KOPT-K1 (cell line): ENCODE measurements at regions not wholly inside any gene's neighbourhood (a gene's known extent, or its start where the extent isn't known, plus 50 kb on each side); places are given as distances from the start of the nearest gene placed in this dataset.

ENCODE experiments used
- H3K27ac ChIP-seq: fragments of 200-600 bp; sonication (generic); 2 replicates; pipeline ENCODE4 v1.5.1; 2016; ENCODE audit warnings: antibody characterized with exemption, mild to moderate bottlenecking, low read depth, low read length; ENCODE audit not compliant: poor library complexity, severe bottlenecking
- H3K36me3 ChIP-seq: fragments of 200-600 bp; sonication (generic); 2 replicates; pipeline ENCODE4 v1.5.1; 2017; ENCODE audit warnings: antibody characterized with exemption, mild to moderate bottlenecking, low read length, moderate library complexity; ENCODE audit not compliant: insufficient read depth
- H3K9me3 ChIP-seq: fragments of 200-600 bp; sonication (generic); 2 replicates; pipeline ENCODE4 v1.5.1; 2017; ENCODE audit warnings: antibody characterized with exemption, low read length, mild to moderate bottlenecking; ENCODE audit not compliant: insufficient read depth, poor library complexity, severe bottlenecking

DNA sequence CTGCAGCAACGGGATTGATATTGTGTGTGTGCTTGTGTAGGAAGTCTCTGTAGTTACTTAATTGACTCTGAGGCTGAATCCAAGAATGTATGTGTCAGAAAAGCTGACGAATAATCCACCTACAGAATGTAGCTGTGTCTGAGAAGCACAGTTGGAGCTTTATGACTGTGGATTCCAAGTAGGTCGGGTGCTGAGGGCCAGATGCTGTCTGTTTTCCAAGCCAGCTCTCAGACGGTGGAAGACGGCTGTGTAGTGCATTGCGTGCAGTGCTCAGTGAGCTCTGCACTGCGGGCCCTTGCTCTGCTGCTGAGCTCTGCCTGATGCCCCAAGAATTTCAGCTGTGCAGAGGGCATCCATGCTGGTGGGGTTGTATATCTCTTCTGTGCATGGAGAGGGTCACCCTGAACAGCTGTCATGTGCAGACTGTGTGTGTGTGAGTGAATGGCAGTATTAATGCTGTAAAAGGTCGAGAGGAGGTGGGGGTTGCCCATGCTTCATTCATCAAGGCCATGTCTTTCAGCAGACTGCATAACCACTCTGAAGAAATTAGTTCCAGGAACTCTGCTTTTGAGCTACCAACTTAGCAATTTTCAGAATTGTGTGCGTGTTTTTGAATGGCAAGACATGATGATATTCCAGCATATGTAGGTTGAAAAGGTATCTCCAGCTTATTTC is 154.1 kb upstream of the USP9Y start:
- H3K36me3 ChIP-seq: no peaks in the 10 kb centered on the region
- no peak overlapping the region for H3K27ac ChIP-seq
- H3K9me3 ChIP-seq: no peaks in the 10 kb centered on the region

DNA sequence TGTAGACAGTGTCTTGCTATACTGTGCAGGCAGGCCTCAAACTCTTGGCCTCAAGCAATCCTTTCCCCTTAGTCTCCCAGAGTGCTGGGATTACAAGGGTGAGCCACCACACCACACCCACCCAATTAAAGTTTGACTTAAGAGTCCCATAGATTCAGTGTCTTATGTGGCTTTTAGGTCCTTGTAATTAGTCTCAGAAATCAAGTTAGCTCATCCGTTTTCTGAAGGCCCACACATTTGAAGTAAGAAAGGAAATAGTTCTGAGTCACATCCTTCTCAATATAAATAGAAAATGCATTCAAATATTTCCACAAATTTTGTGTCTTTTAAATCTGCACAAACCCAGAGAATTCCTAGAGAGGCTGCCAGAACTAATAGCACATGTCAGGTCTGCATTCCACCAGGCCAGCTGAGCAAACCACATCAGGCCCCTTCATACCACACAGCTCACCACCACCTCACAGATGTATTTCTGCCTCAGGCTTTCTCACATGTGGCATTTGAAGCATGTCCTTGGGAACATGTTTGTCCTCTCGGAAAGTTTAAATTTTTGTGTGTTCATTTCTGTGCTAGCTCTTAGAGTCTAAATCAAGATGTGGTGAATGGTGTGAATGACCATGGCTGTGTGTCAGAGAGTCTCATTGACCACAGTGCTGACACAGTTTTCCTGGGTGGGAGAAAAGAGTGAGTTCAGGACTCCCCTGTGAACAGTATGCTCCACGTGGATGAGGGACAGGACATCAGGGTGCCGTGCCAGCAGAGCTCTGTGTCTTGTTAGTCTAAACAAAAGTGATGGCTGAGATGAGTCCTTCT is 148.4 kb upstream of the USP9Y start:
- Histone ChIP-seq H3K27ac (peak overlapping the region; percentile 31), H3K9me3 (no peaks in the 10 kb centered on the region), H3K36me3 (no peaks in the 10 kb centered on the region)

DNA sequence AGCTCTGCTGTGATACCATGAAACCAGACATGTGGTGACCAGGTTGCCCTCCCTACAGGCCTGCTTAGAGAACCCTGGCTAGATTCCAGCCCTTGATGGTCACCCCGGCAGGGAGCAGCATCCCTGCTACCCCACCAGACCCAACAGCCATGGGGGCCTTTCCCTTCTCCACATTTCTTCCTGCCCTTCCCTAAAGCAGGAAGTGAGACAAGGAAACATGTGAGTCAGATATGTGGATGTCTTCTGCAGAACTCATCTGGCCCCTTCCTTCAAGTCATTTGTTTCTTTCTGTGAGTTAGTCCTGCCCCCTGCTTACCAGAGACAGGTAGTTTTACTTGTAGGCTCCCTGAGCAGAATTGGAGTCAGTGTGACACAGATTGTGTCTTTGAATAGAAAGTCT is 147.1 kb upstream of the USP9Y start:
- Histone ChIP-seq H3K36me3 (no peaks in the 10 kb centered on the region), H3K27ac (no peak overlapping the region), H3K9me3 (no peaks in the 10 kb centered on the region)

DNA sequence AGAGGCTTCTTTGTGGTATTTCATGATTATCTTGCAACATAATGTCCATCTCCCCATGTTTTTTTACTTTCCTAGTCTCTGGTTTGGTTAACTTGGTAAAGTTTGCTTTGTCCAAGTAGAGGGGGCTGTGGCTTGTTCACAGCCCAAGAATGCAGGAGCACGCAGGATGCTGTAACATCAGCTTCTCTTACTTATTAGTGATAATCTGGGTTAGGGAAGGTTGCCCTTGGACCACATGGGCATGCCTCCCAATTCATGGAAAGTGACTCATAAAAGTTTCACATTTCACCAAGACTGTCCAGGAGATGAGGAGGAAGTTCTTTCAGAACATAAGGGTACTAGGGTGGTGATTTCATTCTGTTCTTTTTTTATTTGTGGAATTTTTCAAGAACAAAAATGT is 146.0 kb upstream of the USP9Y start:
- Histone ChIP-seq H3K27ac (no peak overlapping the region), H3K9me3 (no peaks in the 10 kb centered on the region), H3K36me3 (no peaks in the 10 kb centered on the region)

DNA sequence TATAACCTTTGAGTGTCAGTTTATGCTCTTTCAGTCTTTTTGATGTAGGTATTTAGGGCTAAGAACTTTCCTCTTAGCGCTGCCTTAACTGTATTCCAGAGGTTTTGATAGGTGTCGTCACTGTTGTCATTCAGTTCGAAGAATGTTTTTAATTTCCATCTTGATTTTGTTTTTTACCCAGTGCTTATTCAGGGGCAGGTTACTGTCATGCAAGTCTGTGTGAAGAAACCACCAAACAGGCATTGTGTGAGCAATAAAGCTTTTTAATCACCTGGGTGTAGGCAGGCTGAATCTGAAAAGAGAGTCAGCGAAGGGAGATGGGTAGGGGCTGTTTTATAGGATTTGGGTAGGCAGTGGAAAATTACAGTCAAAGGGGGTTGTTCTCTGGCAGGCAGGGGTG is 142.0 kb upstream of the USP9Y start:
- Histone ChIP-seq H3K36me3 (no peaks in the 10 kb centered on the region), H3K9me3 (no peaks in the 10 kb centered on the region), H3K27ac (no peak overlapping the region)

DNA sequence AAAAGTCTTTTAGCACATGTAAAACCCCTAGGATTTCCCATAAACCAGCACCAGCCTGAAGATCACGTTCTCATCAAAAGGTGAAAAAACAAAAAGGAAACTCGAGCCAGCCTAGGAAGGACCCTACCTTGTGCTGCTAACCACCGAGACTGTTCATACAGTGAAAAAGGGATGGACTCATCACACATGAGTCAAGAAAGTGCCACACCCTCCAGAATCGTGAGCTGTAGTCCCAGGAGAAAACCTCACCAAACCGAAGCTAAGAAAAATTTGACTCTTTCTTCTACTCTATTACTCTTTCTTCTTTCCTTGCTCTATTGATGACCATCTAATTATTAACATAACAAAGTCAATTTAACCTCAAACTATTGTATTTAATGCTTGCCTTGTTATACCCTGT is 124.8 kb upstream of the USP9Y start:
- H3K36me3 ChIP-seq: no peaks in the 10 kb centered on the region
- H3K27ac ChIP-seq: no peak overlapping the region
- H3K9me3 ChIP-seq: no peaks in the 10 kb centered on the region

DNA sequence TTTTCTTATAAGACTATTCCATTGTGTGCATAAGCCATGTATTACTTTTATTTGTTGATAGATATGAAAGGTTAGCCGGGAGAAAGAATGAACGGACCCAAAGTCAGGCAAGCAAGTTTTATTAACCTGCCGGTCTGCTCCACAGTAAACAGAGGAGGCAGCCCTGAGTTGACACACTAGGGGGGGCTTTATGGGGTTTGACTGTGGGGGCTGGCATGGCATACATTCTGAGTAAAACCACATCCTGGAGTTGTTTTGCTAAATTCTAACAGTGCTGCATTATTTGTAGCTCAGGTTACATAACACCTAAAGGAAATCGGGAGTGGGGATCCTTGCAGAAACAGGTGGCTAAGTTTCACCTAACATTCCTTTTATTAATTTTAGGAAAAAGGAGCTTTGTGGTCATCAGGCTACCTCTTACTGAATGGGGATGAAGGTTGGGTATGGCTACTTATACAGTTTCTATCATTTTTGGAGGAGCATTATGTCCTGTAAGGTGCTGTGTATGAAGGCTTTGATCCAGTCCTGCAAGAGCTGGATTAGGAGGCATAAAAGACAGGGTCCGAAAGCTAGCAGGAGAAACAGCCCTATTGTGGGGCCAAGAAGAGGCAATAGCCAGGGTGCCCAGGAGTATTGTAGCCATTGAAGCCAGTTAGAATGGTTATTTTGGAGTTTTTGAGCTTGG is 107.4 kb upstream of the USP9Y start:
- Histone ChIP-seq H3K9me3 (peaks cover 40% of the 10 kb centered on the region), H3K36me3 (no peaks in the 10 kb centered on the region), H3K27ac (peak overlapping the region; percentile 98)

DNA sequence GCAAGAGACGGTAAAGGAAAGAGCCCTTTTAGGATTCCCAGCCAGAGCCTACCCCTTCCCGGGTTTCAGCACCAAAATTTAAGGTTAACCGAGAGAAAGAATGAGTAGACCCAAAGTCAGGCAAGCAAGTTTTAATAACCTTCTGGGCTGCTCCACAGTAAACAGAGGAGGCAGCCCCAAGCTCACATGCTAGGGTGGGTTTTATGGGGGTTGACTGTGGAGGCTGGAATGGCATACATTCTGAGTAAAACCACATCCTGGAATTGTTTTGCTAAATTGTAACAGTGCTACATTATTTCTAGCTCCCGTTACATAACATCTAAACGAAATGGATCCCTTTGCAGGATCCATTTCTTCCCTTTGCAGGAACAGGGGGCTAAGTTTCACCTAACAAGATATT is 102.2 kb upstream of the USP9Y start:
- peak overlapping the region; percentile 98 for H3K27ac ChIP-seq
- peaks cover 38% of the 10 kb centered on the region for H3K9me3 ChIP-seq

DNA sequence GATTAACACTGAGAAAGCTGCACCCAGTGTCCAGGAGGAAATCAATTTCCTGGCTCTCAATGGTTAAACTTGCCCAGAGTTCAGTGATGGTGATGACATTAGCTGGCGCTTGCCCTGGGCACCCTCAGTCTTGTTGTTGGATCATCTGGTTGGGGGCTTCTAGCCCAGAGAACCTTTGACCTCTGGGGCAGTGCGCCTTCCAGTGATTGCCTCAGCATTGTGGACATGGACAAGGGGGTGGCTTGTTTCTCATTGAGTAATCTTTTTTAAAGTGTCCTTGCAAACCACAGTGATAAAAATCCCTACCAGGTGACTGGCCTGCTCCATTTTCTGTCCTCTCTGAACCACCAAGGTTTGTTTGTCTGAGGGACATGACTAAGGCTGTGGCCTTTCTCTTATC is 95.6 kb upstream of the USP9Y start:
- H3K9me3 ChIP-seq: peaks cover 3% of the 10 kb centered on the region
- no peaks in the 10 kb centered on the region for H3K36me3 ChIP-seq
- H3K27ac ChIP-seq: no peak overlapping the region

More for the DNA sequence above, 102.2 kb upstream of the USP9Y start:
- no peaks in the 10 kb centered on the region for H3K36me3 ChIP-seq

DNA sequence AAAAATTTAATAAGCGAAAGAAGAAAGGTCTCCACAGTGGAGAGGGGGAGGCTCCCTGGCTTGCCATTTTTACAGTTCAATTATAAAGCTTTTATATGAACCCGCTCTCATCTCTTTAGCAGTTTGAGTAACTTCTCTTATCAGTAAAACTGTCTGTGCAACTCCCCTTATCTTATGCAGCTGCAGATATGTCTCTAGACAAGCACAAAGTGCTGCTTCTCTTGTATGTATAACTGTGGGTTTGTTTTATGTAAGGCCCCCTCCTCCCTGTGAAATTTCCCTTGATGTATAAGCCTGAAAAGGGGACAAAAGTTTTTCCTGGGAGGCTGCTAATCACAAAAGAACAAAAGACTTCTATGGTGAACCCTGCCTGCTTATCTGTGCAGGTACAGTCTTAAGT is 90.2 kb upstream of the USP9Y start:
- no peaks in the 10 kb centered on the region for H3K36me3 ChIP-seq
- peaks cover 20% of the 10 kb centered on the region for H3K9me3 ChIP-seq
- peak overlapping the region; percentile 89 for H3K27ac ChIP-seq

DNA sequence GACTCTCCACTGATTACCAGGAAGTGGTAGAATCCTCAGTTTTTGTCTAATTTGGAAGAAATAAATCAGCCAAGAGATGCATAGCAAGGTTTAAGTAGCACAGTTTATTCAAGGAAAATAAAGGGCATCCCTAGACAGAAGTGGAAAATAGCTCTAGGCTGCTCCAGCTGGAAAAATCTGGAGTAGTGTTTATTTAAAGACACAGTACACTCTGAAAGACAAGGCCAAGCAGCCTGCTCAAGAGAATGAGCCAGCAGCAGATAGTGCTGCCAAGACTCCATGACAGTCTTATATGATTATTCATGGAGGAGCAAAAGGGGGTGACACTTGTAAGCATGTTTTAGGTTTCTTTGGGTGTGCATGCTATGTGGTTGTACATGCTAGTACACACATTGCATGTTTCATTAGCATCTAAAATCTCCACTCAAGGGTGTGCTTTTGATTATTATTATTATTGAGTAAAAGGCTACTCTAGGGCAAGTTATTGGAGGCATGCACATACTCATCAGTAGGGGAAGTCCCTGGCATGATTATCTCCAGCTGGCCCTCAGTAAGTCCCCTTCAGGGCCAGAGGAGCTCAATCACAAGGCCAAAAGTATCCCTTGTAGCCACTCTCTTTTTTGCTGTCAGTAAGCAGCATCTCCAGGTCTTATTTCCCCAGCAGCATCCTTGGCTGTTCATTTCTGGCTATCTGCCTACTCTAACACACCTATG is 85.1 kb upstream of the USP9Y start:
- Histone ChIP-seq H3K27ac (no peak overlapping the region), H3K36me3 (no peaks in the 10 kb centered on the region), H3K9me3 (peaks cover 20% of the 10 kb centered on the region)

DNA sequence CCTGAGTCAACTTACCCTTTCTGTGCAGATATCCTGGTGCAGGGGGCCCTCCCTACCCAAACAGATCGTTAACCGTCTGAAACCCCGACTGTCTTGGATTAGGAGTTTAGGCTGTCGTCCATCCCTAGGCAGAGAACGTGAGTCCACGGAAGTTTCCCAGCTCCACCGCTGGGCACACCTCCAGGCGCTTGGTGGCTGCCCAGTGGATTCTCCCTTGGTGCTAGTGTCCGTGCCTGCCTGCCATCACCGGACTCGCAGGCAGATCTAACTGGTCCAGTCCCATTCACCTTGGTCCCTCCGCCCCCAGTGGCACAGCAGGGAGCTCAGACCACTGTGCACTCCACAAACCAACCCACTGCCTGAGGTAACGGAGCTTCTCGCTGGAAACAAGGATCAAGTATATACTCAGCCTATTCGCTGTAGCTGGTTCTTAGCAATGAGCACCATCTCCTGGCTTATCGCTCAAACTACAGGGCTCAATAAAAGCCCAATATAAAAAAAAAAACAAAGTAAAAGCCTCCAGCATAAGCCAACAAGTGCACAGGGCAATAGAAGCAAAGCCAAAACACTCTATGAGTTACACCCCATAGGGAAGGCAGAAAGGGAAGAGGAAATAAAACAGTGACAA is 79.5 kb upstream of the USP9Y start:
- no peaks in the 10 kb centered on the region for H3K9me3 ChIP-seq
- H3K27ac ChIP-seq: peak overlapping the region; percentile 41

DNA sequence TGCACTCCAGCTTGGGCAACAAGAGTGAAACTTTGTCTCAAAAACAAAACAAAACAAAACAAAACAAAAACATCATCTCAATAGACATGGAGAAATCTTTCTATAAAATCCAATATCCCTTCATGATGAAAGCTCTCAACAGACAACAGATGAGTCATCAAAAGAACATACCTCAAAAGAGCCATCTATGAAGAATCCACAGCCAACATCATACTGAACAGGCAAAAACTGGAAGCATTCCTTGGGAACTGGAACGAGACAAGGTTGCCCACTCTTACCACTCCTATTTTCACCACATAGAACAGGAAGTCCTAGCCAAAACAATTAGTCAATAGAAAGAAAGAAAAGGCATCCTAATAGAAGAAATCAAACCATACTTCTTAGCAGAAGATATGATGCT is 77.8 kb upstream of the USP9Y start:
- H3K36me3 ChIP-seq: no peaks in the 10 kb centered on the region
- no peaks in the 10 kb centered on the region for H3K9me3 ChIP-seq
- H3K27ac ChIP-seq: no peak overlapping the region

More for the DNA sequence above, 79.5 kb upstream of the USP9Y start:
- H3K36me3 ChIP-seq: no peaks in the 10 kb centered on the region

DNA sequence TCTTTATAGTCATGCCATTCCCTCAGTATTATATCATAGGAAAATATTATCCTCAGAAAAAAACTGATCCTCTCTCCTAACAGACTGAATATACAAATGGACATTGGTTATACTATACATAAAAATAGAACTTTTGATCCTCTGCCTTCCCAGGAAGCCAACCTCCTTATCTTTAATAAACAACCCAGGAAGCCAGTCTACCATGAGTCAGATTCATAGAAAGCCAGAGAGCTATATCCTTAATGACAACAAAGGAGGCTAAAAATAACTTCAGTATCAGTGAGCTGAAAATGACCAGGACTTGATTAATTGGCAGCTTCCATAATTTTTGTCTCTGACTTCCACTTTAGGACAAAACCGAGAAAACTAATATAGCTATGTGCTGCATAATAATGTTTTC is 58.0 kb upstream of the USP9Y start:
- Histone ChIP-seq H3K9me3 (no peaks in the 10 kb centered on the region), H3K36me3 (no peaks in the 10 kb centered on the region), H3K27ac (no peak overlapping the region)
